ENCODE measurements at regions not wholly inside any gene's neighbourhood (a gene's known extent, or its start where the extent isn't known, plus 50 kb on each side); places are given as distances from the start of the nearest gene placed in this dataset.

- TF ChIP-seq ZFX (IDR thresholded peaks at IDR 0.05) (no peak), CTCF (conservative IDR thresholded peaks at IDR 0.05) (no peak)
- no peak overlapping the region for H3K27ac ChIP-seq
Measured at GRCh38 chr12:83666690-83667089, 980.0 kb downstream of the TMTC2 start.

DNA sequence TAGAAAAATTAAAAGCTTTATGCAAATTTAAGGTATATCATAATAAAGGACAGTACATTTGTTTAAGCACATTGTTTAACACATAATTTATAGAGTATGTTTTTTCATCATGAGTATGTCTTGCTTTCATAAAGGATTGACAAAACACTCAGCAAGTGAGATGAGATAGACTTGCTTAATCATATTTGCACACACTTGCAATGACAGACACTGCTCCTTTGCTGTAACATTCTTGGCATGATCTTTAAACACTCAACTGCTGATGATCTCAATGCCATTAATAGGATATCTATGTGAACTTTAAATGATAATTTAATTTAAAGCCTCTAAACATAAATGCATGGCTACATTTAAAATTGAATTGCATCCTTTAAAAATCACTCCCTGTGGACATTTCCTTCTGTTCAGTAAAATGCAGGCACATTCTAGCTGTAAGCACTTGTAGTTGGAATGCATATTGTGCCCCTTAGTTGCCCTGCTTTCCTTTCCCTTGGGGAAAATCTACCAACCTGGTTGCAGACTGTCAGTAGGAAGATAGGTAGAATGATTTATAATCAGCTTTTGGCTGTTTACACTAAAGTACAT, 979.0 kb downstream of the TMTC2 start:
- no peak for TF ChIP-seq CTCF (conservative IDR thresholded peaks at IDR 0.05)
- TF ChIP-seq ZFX (IDR thresholded peaks at IDR 0.05) = no peak
- H3K27ac ChIP-seq = no peak overlapping the region

- TF ChIP-seq CTCF (conservative IDR thresholded peaks at IDR 0.05) = no peak
- no peak for TF ChIP-seq ZFX (IDR thresholded peaks at IDR 0.05)
- no peak overlapping the region for H3K27ac ChIP-seq
Measured at GRCh38 chr12:83664650-83665049, 977.9 kb downstream of the TMTC2 start.

DNA sequence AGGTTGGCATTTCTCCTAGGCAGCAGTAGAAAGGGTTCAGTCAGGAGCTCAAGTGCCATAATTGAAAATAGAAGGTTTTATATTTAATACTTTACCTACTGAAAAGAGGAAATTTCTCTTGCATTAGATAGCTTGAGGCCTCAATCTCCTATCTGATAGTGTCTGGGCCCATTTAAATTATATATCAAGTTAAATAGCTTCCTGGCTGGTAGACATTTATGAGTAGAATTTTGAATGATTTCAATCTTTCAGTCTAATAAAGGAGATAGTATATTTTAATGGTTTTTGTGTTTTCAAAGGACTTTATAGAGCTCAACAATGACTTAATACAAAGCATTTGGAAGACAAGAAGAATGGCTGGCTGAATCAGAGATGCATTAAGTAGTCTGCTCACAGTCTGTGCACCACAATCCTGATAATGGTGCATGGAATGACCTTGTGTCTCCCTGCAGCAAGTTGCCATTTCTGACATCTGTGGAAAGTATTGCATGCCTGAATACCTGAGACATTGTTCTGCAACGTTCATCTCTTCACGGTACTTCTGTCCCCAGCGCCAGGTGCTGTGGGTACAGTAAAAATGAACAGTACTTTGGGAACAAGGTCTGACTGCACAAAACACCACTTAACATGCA, 974.1 kb downstream of the TMTC2 start:
- H3K27ac ChIP-seq = no peak overlapping the region
- TF ChIP-seq CTCF (conservative IDR thresholded peaks at IDR 0.05) (no peak), ZFX (IDR thresholded peaks at IDR 0.05) (no peak)

GRCh38 chr12:83659321-83659720, 972.6 kb downstream of the TMTC2 start:
- H3K27ac ChIP-seq = no peak overlapping the region
- no peak for TF ChIP-seq CTCF (conservative IDR thresholded peaks at IDR 0.05)
- no peak for TF ChIP-seq ZFX (IDR thresholded peaks at IDR 0.05)

DNA sequence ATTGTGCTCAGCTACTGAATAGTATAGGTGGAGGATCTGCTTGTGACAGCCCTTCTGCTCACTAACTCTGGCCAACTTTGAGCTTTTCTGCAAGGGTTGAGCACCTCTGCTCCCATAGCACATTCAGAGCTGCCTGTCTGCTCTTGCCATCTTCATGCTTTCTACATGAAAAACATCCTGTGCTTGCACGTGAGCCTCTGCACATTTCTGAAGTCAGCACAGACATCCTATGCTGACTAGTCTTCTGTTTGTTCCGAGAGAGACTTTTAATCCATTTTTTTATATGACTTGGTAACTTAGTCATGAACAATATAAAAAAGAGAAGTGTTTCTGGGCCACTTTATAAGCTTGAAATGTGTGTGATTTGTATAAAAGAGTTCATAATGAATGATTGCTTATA, 969.3 kb downstream of the TMTC2 start:
- no peak overlapping the region for H3K27ac ChIP-seq
- TF ChIP-seq ZFX (IDR thresholded peaks at IDR 0.05) (no peak), CTCF (conservative IDR thresholded peaks at IDR 0.05) (no peak)

- H3K27ac ChIP-seq = no peak overlapping the region
- TF ChIP-seq CTCF (conservative IDR thresholded peaks at IDR 0.05) (no peak), ZFX (IDR thresholded peaks at IDR 0.05) (no peak)
Measured at GRCh38 chr12:83642205-83642604, 955.5 kb downstream of the TMTC2 start.
